HEK293 (cell line): ENCODE measurements at regions not wholly inside any gene's neighbourhood (a gene's known extent, or its start where the extent isn't known, plus 50 kb on each side); places are given as distances from the start of the nearest gene placed in this dataset.
A peak's percentile ranks its signal among the peaks of the same experiment; 100 is the strongest.

Source experiments
- CTCF ChIA-PET: fragments of 350-600 bp; formaldehyde crosslinking; extraction: SDS; loops from one replicate; lab custom pipeline; 2021; ENCODE audit warnings: antibody characterized with exemption; lab: Yijun Ruan, JAX
- POLR2A ChIA-PET: fragments of 300-600 bp; formaldehyde crosslinking; extraction: SDS; loops from one replicate; lab custom pipeline; 2020; ENCODE audit warnings: antibody characterized with exemption, inconsistent platforms; lab: Yijun Ruan, JAX
- H3K27ac ChIP-seq: fragments of 200-500 bp; sonication (Bioruptor generic); 2 replicates; pipeline ENCODE4 v1.5.1; 2014; ENCODE audit warnings: low read depth, low read length, control low read depth, inconsistent platforms; ENCODE audit errors: extremely low read depth
- H3K36me3 ChIP-seq, 2 experiments: fragments of 200-500 bp in 1 of 2; sonication (Bioruptor generic) in 1 of 2; 1 replicate in 1 of 2; 2 replicates in 1 of 2; pipeline ENCODE4 v1.5.1; 2014 to 2017; ENCODE audit warnings: inconsistent platforms in 2 of 2, low read length in 2 of 2; ENCODE audit not compliant: control insufficient read depth in 2 of 2, insufficient read depth in 1 of 2
- H3K4me1 ChIP-seq: fragments of 200-500 bp; sonication (Bioruptor generic); 2 replicates; pipeline ENCODE4 v1.5.1; 2014; ENCODE audit warnings: mild to moderate bottlenecking, low read length, inconsistent platforms; ENCODE audit not compliant: control insufficient read depth, insufficient read depth
- H3K4me3 ChIP-seq: 2 replicates; pipeline ENCODE4 v1.5.1; 2011; ENCODE audit warnings: low read depth, mild to moderate bottlenecking, control low read depth, low read length, moderate library complexity
- H3K9me3 ChIP-seq: fragments of 200-500 bp; sonication (Bioruptor generic); 2 replicates; pipeline ENCODE4 v1.5.1; 2014; ENCODE audit warnings: low read depth, low read length, inconsistent platforms; ENCODE audit not compliant: control insufficient read depth, insufficient read depth
- FEZF1 ChIP-seq: fragments of 450-650 bp; formaldehyde crosslinking; IDR thresholded peaks from 2 replicates; pipeline ENCODE4 v1.5.1; 2016; ENCODE audit warnings: missing biosample characterization, missing genetic modification characterization
- HOXC10 ChIP-seq: sonication (generic); formaldehyde crosslinking; IDR thresholded peaks from 2 replicates; pipeline ENCODE4 v1.8.1; 2023; ENCODE audit warnings: mild to moderate bottlenecking, missing genetic modification reagents
- MEIS1 ChIP-seq: sonication (generic); formaldehyde crosslinking; IDR thresholded peaks from 2 replicates; pipeline ENCODE4 v1.8.1; 2022; ENCODE audit warnings: missing genetic modification reagents, mild to moderate bottlenecking, borderline replicate concordance
- SETDB1 ChIP-seq: IDR thresholded peaks from one replicate; pipeline ENCODE4 v1.6.1; 2017; ENCODE audit warnings: mild to moderate bottlenecking, low read length, moderate library complexity, mixed read lengths; ENCODE audit not compliant: insufficient read length
- TCF7L2 ChIP-seq: IDR thresholded peaks from 2 replicates; pipeline ENCODE4 v1.6.1; 2011; ENCODE audit warnings: low read depth, mild to moderate bottlenecking, inconsistent platforms, low read length, moderate library complexity, borderline replicate concordance
- WT1 ChIP-seq: fragments of 450-650 bp; formaldehyde crosslinking; IDR thresholded peaks from 2 replicates; pipeline ENCODE4 v1.5.1; 2016; ENCODE audit warnings: missing biosample characterization, missing genetic modification characterization
- ZBTB1 ChIP-seq: fragments of 450-650 bp; formaldehyde crosslinking; IDR thresholded peaks from 2 replicates; pipeline ENCODE4 v1.5.1; 2016; ENCODE audit warnings: missing biosample characterization, missing genetic modification characterization
- ZIC2 ChIP-seq: fragments of 450-650 bp; formaldehyde crosslinking; IDR thresholded peaks from 2 replicates; pipeline ENCODE4 v1.5.1; 2016; ENCODE audit warnings: missing biosample characterization, missing genetic modification characterization
- ZNF169 ChIP-seq: fragments of 450-650 bp; formaldehyde crosslinking; IDR thresholded peaks from 2 replicates; pipeline ENCODE4 v1.5.1; 2016; ENCODE audit warnings: missing biosample characterization, missing genetic modification characterization
- ZNF292 ChIP-seq: fragments of 450-650 bp; formaldehyde crosslinking; IDR thresholded peaks from 2 replicates; pipeline ENCODE4 v1.5.1; 2016; ENCODE audit warnings: low read depth, missing biosample characterization, missing genetic modification characterization, borderline replicate concordance
- ZNF354C ChIP-seq: fragments of 450-650 bp; formaldehyde crosslinking; IDR thresholded peaks from 2 replicates; pipeline ENCODE4 v1.5.1; 2016; ENCODE audit warnings: missing biosample characterization, missing genetic modification characterization, low read depth, borderline replicate concordance
- ZNF426 ChIP-seq: fragments of 450-650 bp; formaldehyde crosslinking; IDR thresholded peaks from 2 replicates; pipeline ENCODE4 v1.5.1; 2017; ENCODE audit warnings: missing biosample characterization, missing genetic modification characterization, mild to moderate bottlenecking, inconsistent platforms, moderate library complexity
- ZNF585B ChIP-seq: fragments of 450-650 bp; formaldehyde crosslinking; IDR thresholded peaks from 2 replicates; pipeline ENCODE4 v1.5.1; 2016; ENCODE audit warnings: missing biosample characterization, missing genetic modification characterization
- ZNF677 ChIP-seq: fragments of 450-650 bp; IDR thresholded peaks from 2 replicates; pipeline ENCODE4 v1.5.0; 2018; ENCODE audit warnings: missing biosample characterization, mild to moderate bottlenecking, missing genetic modification characterization, moderate library complexity
- ZNF747 ChIP-seq: fragments of 450-650 bp; formaldehyde crosslinking; IDR thresholded peaks from 2 replicates; pipeline ENCODE4 v1.5.1; 2016; ENCODE audit warnings: missing biosample characterization, missing genetic modification characterization
- ZNF777 ChIP-seq: fragments of 450-650 bp; formaldehyde crosslinking; IDR thresholded peaks from 2 replicates; pipeline ENCODE4 v1.5.1; 2017; ENCODE audit warnings: missing biosample characterization, missing genetic modification characterization, borderline replicate concordance
- TF ChIP-seq, protein P1 (sequence below): fragments of 450-650 bp; formaldehyde crosslinking; IDR thresholded peaks from 2 replicates; pipeline ENCODE4 v1.5.1; 2017; ENCODE audit warnings: missing biosample characterization, missing genetic modification characterization
- TF ChIP-seq, protein P2 (sequence below): fragments of 450-650 bp; formaldehyde crosslinking; IDR thresholded peaks from 2 replicates; pipeline ENCODE4 v1.5.1; 2016; ENCODE audit warnings: missing biosample characterization, missing genetic modification characterization
- TF ChIP-seq, protein P3 (sequence below): fragments of 450-650 bp; formaldehyde crosslinking; conservative IDR thresholded peaks from 2 replicates; pipeline ENCODE4 v1.5.1; 2016; ENCODE audit warnings: low read depth, missing biosample characterization, missing genetic modification characterization
- TF ChIP-seq, protein P4 (sequence below): fragments of 450-650 bp; formaldehyde crosslinking; IDR thresholded peaks from 2 replicates; pipeline ENCODE4 v1.5.1; 2016; ENCODE audit warnings: missing biosample characterization, missing genetic modification characterization
- TF ChIP-seq, protein P5 (sequence below): fragments of 450-650 bp; formaldehyde crosslinking; IDR thresholded peaks from 2 replicates; pipeline ENCODE4 v1.5.1; 2016; ENCODE audit warnings: missing biosample characterization, missing genetic modification characterization, borderline replicate concordance

GRCh38 chr4:3715855-3716630 is 50.1 kb upstream of the ADRA2C start:
- TF ChIP-seq FEZF1 (tag by site-specific recombination), result no peak
- TF ChIP-seq, protein P1, sequence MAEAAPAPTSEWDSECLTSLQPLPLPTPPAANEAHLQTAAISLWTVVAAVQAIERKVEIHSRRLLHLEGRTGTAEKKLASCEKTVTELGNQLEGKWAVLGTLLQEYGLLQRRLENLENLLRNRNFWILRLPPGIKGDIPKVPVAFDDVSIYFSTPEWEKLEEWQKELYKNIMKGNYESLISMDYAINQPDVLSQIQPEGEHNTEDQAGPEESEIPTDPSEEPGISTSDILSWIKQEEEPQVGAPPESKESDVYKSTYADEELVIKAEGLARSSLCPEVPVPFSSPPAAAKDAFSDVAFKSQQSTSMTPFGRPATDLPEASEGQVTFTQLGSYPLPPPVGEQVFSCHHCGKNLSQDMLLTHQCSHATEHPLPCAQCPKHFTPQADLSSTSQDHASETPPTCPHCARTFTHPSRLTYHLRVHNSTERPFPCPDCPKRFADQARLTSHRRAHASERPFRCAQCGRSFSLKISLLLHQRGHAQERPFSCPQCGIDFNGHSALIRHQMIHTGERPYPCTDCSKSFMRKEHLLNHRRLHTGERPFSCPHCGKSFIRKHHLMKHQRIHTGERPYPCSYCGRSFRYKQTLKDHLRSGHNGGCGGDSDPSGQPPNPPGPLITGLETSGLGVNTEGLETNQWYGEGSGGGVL, result no peak
- TF ChIP-seq ZNF426, result no peak
- TF ChIP-seq, protein P2, sequence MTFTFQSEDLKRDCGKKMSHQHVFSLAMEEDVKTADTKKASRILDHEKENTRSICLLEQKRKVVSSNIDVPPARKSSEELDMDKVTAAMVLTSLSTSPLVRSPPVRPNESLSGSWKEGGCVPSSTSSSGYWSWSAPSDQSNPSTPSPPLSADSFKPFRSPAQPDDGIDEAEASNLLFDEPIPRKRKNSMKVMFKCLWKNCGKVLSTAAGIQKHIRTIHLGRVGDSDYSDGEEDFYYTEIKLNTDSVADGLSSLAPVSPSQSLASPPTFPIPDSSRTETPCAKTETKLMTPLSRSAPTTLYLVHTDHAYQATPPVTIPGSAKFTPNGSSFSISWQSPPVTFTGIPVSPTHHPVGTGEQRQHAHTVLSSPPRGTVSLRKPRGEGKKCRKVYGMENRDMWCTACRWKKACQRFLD (tag by site-specific recombination), result no peak
- CTCF ChIA-PET, result no interaction called here
- Histone ChIP-seq H3K27ac (no peak overlapping the region), H3K36me3 (no peaks in the 10 kb centered on the region), H3K9me3 (no peaks in the 10 kb centered on the region), H3K4me3 (no peak overlapping the region), H3K4me1 (no peaks in the 10 kb centered on the region)
- POLR2A ChIA-PET, result no interaction called here

DNA sequence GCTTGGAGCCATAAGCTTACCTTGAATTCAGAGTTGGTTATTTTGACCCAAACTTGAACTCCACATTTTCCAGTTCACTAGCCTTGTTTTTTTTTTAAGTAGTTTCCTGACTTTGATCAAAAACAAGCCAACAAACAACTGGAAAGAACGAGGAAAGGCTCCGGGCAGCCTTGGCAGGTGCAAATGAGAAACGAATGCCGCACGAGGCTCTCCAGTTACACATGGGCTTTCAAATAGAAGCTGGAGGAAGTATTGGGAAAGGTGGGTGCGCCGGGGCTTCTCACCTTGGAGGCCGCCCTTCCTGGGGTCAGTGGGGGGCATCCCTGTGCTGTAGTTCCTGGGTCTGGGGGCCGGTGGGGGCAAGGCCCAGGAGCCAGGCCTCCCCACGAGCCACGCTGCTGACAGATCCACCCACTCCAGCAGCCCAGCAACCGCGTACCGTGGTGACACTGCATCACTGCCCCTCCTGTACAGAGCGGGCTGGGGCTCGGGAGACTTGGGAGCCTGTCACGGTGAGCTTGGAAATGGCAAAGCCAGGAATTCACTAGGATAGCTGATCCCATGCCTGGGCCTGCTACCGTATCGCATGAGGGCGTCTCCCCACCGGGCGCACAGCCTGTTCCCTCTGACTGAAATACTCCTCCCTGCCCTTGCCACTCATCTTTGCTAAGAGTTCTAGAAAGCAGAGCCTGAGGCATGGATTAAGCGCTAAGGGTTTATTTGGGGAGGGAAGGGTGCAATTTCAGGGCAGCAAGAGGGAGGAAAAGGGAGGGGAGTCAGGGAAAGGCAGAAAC is 50.9 kb upstream of the ADRA2C start:
- no peaks in the 10 kb centered on the region for H3K4me1 ChIP-seq
- TF ChIP-seq, protein P3, sequence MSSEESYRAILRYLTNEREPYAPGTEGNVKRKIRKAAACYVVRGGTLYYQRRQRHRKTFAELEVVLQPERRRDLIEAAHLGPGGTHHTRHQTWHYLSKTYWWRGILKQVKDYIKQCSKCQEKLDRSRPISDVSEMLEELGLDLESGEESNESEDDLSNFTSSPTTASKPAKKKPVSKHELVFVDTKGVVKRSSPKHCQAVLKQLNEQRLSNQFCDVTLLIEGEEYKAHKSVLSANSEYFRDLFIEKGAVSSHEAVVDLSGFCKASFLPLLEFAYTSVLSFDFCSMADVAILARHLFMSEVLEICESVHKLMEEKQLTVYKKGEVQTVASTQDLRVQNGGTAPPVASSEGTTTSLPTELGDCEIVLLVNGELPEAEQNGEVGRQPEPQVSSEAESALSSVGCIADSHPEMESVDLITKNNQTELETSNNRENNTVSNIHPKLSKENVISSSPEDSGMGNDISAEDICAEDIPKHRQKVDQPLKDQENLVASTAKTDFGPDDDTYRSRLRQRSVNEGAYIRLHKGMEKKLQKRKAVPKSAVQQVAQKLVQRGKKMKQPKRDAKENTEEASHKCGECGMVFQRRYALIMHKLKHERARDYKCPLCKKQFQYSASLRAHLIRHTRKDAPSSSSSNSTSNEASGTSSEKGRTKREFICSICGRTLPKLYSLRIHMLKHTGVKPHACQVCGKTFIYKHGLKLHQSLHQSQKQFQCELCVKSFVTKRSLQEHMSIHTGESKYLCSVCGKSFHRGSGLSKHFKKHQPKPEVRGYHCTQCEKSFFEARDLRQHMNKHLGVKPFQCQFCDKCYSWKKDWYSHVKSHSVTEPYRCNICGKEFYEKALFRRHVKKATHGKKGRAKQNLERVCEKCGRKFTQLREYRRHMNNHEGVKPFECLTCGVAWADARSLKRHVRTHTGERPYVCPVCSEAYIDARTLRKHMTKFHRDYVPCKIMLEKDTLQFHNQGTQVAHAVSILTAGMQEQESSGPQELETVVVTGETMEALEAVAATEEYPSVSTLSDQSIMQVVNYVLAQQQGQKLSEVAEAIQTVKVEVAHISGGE (tag by site-specific recombination), result no peak
- no peak for TF ChIP-seq SETDB1
- TF ChIP-seq ZNF585B, result no peak
- no peak for TF ChIP-seq ZNF777 (tag by site-specific recombination)
- no peak for TF ChIP-seq ZNF292 (tag by site-specific recombination)
- TF ChIP-seq ZNF677 (tag by site-specific recombination), result no peak
- no peak for TF ChIP-seq ZNF169 (tag by site-specific recombination)
- no peak for TF ChIP-seq ZBTB1 (tag by site-specific recombination)
- no peak for TF ChIP-seq ZIC2 (tag by site-specific recombination)
- no peak for TF ChIP-seq ZNF747 (tag by site-specific recombination)
- peak; percentile 55 for TF ChIP-seq WT1 (tag by site-specific recombination)
- TF ChIP-seq, protein P4, sequence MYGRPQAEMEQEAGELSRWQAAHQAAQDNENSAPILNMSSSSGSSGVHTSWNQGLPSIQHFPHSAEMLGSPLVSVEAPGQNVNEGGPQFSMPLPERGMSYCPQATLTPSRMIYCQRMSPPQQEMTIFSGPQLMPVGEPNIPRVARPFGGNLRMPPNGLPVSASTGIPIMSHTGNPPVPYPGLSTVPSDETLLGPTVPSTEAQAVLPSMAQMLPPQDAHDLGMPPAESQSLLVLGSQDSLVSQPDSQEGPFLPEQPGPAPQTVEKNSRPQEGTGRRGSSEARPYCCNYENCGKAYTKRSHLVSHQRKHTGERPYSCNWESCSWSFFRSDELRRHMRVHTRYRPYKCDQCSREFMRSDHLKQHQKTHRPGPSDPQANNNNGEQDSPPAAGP (tag by site-specific recombination), result peak; percentile 64; the same call in 1 of the 2 replicates
- no peak for TF ChIP-seq HOXC10 (CRISPR knock-in tag)
- TF ChIP-seq TCF7L2, result no peak
- no peak for TF ChIP-seq MEIS1 (CRISPR knock-in tag)
- no peak for TF ChIP-seq ZNF354C (tag by site-specific recombination)
- TF ChIP-seq, protein P5, sequence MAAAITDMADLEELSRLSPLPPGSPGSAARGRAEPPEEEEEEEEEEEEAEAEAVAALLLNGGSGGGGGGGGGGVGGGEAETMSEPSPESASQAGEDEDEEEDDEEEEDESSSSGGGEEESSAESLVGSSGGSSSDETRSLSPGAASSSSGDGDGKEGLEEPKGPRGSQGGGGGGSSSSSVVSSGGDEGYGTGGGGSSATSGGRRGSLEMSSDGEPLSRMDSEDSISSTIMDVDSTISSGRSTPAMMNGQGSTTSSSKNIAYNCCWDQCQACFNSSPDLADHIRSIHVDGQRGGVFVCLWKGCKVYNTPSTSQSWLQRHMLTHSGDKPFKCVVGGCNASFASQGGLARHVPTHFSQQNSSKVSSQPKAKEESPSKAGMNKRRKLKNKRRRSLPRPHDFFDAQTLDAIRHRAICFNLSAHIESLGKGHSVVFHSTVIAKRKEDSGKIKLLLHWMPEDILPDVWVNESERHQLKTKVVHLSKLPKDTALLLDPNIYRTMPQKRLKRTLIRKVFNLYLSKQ (tag by site-specific recombination), result no peak
- ChIA-PET POLR2A (no interaction called here), CTCF (no interaction called here)
- no peaks in the 10 kb centered on the region for H3K36me3 ChIP-seq
- H3K4me3 ChIP-seq, result no peak overlapping the region
- H3K27ac ChIP-seq, result no peak overlapping the region
- H3K9me3 ChIP-seq, result no peaks in the 10 kb centered on the region
